Fibroblast of skin of right quadriceps (primary cell): ENCODE measurements at regions not wholly inside any gene's neighbourhood (a gene's known extent, or its start where the extent isn't known, plus 50 kb on each side); places are given as distances from the start of the nearest gene placed in this dataset.
A peak's percentile ranks its signal among the peaks of the same experiment; 100 is the strongest.

Experiments used
- DNase-seq: peaks from one replicate; pipeline ENCODE4 v3.0.0-alpha.2; 2013

- no peak for DNase-seq
Observed at GRCh38 chr5:39869396-39869795, 444.6 kb upstream of the DAB2 start.

GRCh38 chr5:39867923-39868322 lies 443.1 kb upstream of the DAB2 start:
- DNase-seq: no peak

GRCh38 chr5:39863926-39864552 lies 439.3 kb upstream of the DAB2 start:
- DNase-seq: no peak

- no peak for DNase-seq
Observed at GRCh38 chr5:39857041-39857440, 432.3 kb upstream of the DAB2 start.

- no peak for DNase-seq
Observed at GRCh38 chr5:39854771-39855410, 430.1 kb upstream of the DAB2 start.

- no peak for DNase-seq
Observed at GRCh38 chr5:39850291-39850690, 425.5 kb upstream of the DAB2 start.

- DNase-seq: no peak
Observed at GRCh38 chr5:39846144-39846543, 421.4 kb upstream of the DAB2 start.

- DNase-seq: no peak
Observed at GRCh38 chr5:39843767-39844166, 419.0 kb upstream of the DAB2 start.

- peak; percentile 3 for DNase-seq
Observed at GRCh38 chr5:39835371-39835770, 410.6 kb upstream of the DAB2 start.

GRCh38 chr5:39829441-39829840 lies 404.7 kb upstream of the DAB2 start:
- no peak for DNase-seq

GRCh38 chr5:39826051-39826450 lies 401.3 kb upstream of the DAB2 start:
- DNase-seq: no peak

GRCh38 chr5:39825301-39825700 lies 400.5 kb upstream of the DAB2 start:
- no peak for DNase-seq

GRCh38 chr5:39822020-39822419 lies 397.2 kb upstream of the DAB2 start:
- peak; percentile 6 for DNase-seq

- DNase-seq: no peak
Observed at GRCh38 chr5:39816866-39817265, 392.1 kb upstream of the DAB2 start.

GRCh38 chr5:39816156-39816845 lies 391.5 kb upstream of the DAB2 start:
- DNase-seq: no peak

- no peak for DNase-seq
Observed at GRCh38 chr5:39815711-39816110, 390.9 kb upstream of the DAB2 start.

- no peak for DNase-seq
Observed at GRCh38 chr5:39811381-39811780, 386.6 kb upstream of the DAB2 start.

GRCh38 chr5:39808656-39809055 lies 383.9 kb upstream of the DAB2 start:
- DNase-seq: no peak

- DNase-seq: no peak
Observed at GRCh38 chr5:39801306-39801705, 376.5 kb upstream of the DAB2 start.

- DNase-seq: no peak
Observed at GRCh38 chr5:39800042-39800601, 375.3 kb upstream of the DAB2 start.

GRCh38 chr5:39799242-39799641 lies 374.5 kb upstream of the DAB2 start:
- no peak for DNase-seq

GRCh38 chr5:39794513-39795210 lies 369.9 kb upstream of the DAB2 start:
- peak; percentile 70 for DNase-seq

GRCh38 chr5:39785410-39785809 lies 360.6 kb upstream of the DAB2 start:
- no peak for DNase-seq
